ENCODE measurements at regions not wholly inside any gene's neighbourhood (a gene's known extent, or its start where the extent isn't known, plus 50 kb on each side); places are given as distances from the start of the nearest gene placed in this dataset.

GRCh38 chr11:81942646-81943045 is 791.0 kb downstream of the FAM181B start:
- TF ChIP-seq POLR2A (IDR thresholded peaks at IDR 0.05; ENCODE audit: low read length) (no peak), GATA1 (IDR thresholded peaks at IDR 0.05; ENCODE audit: low read depth, low read length) (no peak)
